HepG2 (cell line): ENCODE measurements at regions not wholly inside any gene's neighbourhood (a gene's known extent, or its start where the extent isn't known, plus 50 kb on each side); places are given as distances from the start of the nearest gene placed in this dataset.

Source experiments
- ATF3 ChIP-seq: sonication (generic); formaldehyde crosslinking; IDR thresholded peaks from 2 replicates; pipeline ENCODE4 v1.4.0; 2020; ENCODE audit warnings: missing genetic modification reagents
- CBX1 ChIP-seq: IDR thresholded peaks from one replicate; pipeline ENCODE4 v1.6.1; 2016; ENCODE audit warnings: antibody characterized with exemption, low read depth
- FOXO4 ChIP-seq: sonication (generic); formaldehyde crosslinking; conservative IDR thresholded peaks from 2 replicates; pipeline ENCODE4 v1.8.1; 2023; ENCODE audit warnings: missing genetic modification reagents
- MEIS1 ChIP-seq: sonication (generic); formaldehyde crosslinking; IDR thresholded peaks from 2 replicates; pipeline ENCODE4 v1.9.0; 2021; ENCODE audit warnings: mild to moderate bottlenecking, missing genetic modification reagents, moderate library complexity, borderline replicate concordance
- POLR2AphosphoS5 ChIP-seq: IDR thresholded peaks from 2 replicates; pipeline ENCODE4 v1.6.1; 2012; ENCODE audit warnings: low read depth, low read length
- REXO4 ChIP-seq: sonication (generic); formaldehyde crosslinking; IDR thresholded peaks from 2 replicates; pipeline ENCODE4 v1.8.0; 2022; ENCODE audit warnings: missing genetic modification reagents, mild to moderate bottlenecking, borderline replicate concordance
- SCMH1 ChIP-seq: sonication (generic); formaldehyde crosslinking; IDR thresholded peaks from 2 replicates; pipeline ENCODE4 v1.9.0; 2021; ENCODE audit warnings: missing genetic modification reagents, mild to moderate bottlenecking, borderline replicate concordance
- TEAD3 ChIP-seq: optimal IDR thresholded peaks from 2 replicates; pipeline ENCODE3; 2016; ENCODE audit warnings: borderline replicate concordance
- TP53 ChIP-seq: sonication (generic); formaldehyde crosslinking; conservative IDR thresholded peaks from 2 replicates; pipeline ENCODE4 v1.4.0; 2020; ENCODE audit warnings: missing genetic modification reagents
- TRIM22 ChIP-seq: fragments of 450-650 bp; IDR thresholded peaks from 2 replicates; pipeline ENCODE4 v1.6.1; 2017
- YEATS2 ChIP-seq: sonication (generic); formaldehyde crosslinking; IDR thresholded peaks from 2 replicates; pipeline ENCODE4 v1.4.0; 2020; ENCODE audit warnings: missing genetic modification reagents, borderline replicate concordance
- ZBTB10 ChIP-seq: sonication (generic); formaldehyde crosslinking; IDR thresholded peaks from 2 replicates; pipeline ENCODE4 v1.4.0; 2020; ENCODE audit warnings: missing genetic modification reagents, borderline replicate concordance
- ZBTB37 ChIP-seq: sonication (generic); formaldehyde crosslinking; IDR thresholded peaks from 2 replicates; pipeline ENCODE4 v1.4.0; 2020; ENCODE audit warnings: mild to moderate bottlenecking, missing genetic modification reagents
- ZFX ChIP-seq: sonication (generic); formaldehyde crosslinking; IDR thresholded peaks from 2 replicates; pipeline ENCODE4 v1.4.0; 2020; ENCODE audit warnings: mild to moderate bottlenecking, low read depth, missing genetic modification reagents, moderate library complexity
- ZIK1 ChIP-seq: sonication (generic); formaldehyde crosslinking; IDR thresholded peaks from 2 replicates; pipeline ENCODE4 v1.5.0; 2020; ENCODE audit warnings: mild to moderate bottlenecking, low read depth, missing genetic modification reagents, borderline replicate concordance
- ZKSCAN8 ChIP-seq: IDR thresholded peaks from 2 replicates; pipeline ENCODE4 v1.6.1; 2016; ENCODE audit warnings: borderline replicate concordance, missing genetic modification reagents, missing compliant biosample characterization
- ZNF207 ChIP-seq: fragments of 450-650 bp; IDR thresholded peaks from 2 replicates; pipeline ENCODE4 v1.6.1; 2016; ENCODE audit warnings: antibody characterized with exemption, borderline replicate concordance
- ZNF251 ChIP-seq: sonication (generic); formaldehyde crosslinking; IDR thresholded peaks from 2 replicates; pipeline ENCODE4 v1.9.0; 2021; ENCODE audit warnings: mild to moderate bottlenecking, missing genetic modification reagents
- ZNF292 ChIP-seq: sonication (generic); formaldehyde crosslinking; IDR thresholded peaks from 2 replicates; pipeline ENCODE4 v1.8.1; 2022; ENCODE audit warnings: mild to moderate bottlenecking, low read depth, missing genetic modification reagents, borderline replicate concordance
- ZNF597 ChIP-seq: sonication (generic); formaldehyde crosslinking; IDR thresholded peaks from 2 replicates; pipeline ENCODE4 v1.5.0; 2020; ENCODE audit warnings: missing genetic modification reagents
- ZNF674 ChIP-seq: sonication (generic); formaldehyde crosslinking; IDR thresholded peaks from 2 replicates; pipeline ENCODE4 v1.5.0; 2020; ENCODE audit warnings: low read depth, mild to moderate bottlenecking, missing genetic modification reagents
- ZNF792 ChIP-seq: IDR thresholded peaks from 2 replicates; pipeline ENCODE4 v1.6.1; 2016

- TF ChIP-seq SCMH1 (no peak), ZNF597 (no peak), ZNF207 (no peak), ZFX (CRISPR knock-in tag) (peak; percentile 54), REXO4 (CRISPR knock-in tag) (no peak), ZNF292 (no peak; the same call in 1 of the 2 replicates), ATF3 (CRISPR knock-in tag) (peak; percentile 38), TRIM22 (no peak), TP53 (CRISPR knock-in tag) (no peak), MEIS1 (no peak), ZKSCAN8 (0 out of 2 replicates have a peak, but pooled peaks have one; percentile 39), ZBTB37 (CRISPR knock-in tag) (no peak), CBX1 (no peak), YEATS2 (no peak), ZNF792 (CRISPR knock-in tag) (peak; percentile 43; the same call in 1 of the 2 replicates), ZNF674 (CRISPR knock-in tag) (no peak), ZIK1 (CRISPR knock-in tag) (0 out of 2 replicates have a peak, but pooled peaks have one; percentile 18), ZBTB10 (CRISPR knock-in tag) (no peak), FOXO4 (CRISPR knock-in tag) (no peak), TEAD3 (CRISPR knock-in tag) (peak; percentile 85), ZNF251 (CRISPR knock-in tag) (no peak), POLR2AphosphoS5 (no peak)
Observed at GRCh38 chr2:172172513-172173173, 69.9 kb upstream of the DLX2 start (continued).
